Gastrocnemius medialis (tissue), 4 donors: ENCODE measurements at regions not wholly inside any gene's neighbourhood (a gene's known extent, or its start where the extent isn't known, plus 50 kb on each side); places are given as distances from the start of the nearest gene placed in this dataset.

Source experiments
- ATAC-seq, 2 donors: fragments of 150-250 bp; one replicate each; pipeline ENCODE4 v1.9.1; 2016
- DNase-seq, 2 donors: peaks; one replicate each; pipeline ENCODE4 v3.0.0-alpha.2; 2019
- H3K27ac ChIP-seq, 4 donors: fragments of 200-600 bp; sonication (generic); 1 replicate in 1 of 4; 2 replicates in 3 of 4; pipeline ENCODE4 v1.5.1; 2016 to 2018; ENCODE audit warnings: mild to moderate bottlenecking in 2 of 4, moderate library complexity in 1 of 4
- H3K27me3 ChIP-seq, 3 donors: fragments of 200-600 bp; sonication (generic) in 2 of 3; 1 replicate in 1 of 3; 2 replicates in 2 of 3; pipeline versions ENCODE4 v1.5.1 to v1.6.0; 2016 to 2019; ENCODE audit warnings: mild to moderate bottlenecking in 1 of 3, moderate library complexity in 1 of 3
- H3K36me3 ChIP-seq, 2 donors: fragments of 200-600 bp; sonication (generic) in 1 of 2; one replicate each; pipeline ENCODE4 v1.5.1; 2017 to 2018
- H3K4me1 ChIP-seq, 2 donors: fragments of 200-600 bp; sonication (generic) in 1 of 2; one replicate each; pipeline ENCODE4 v1.5.1; 2016 to 2017; ENCODE audit warnings: mild to moderate bottlenecking in 2 of 2
- H3K4me3 ChIP-seq, 4 donors: fragments of 200-600 bp; sonication (generic) in 3 of 4; 1 replicate in 1 of 4; 2 replicates in 3 of 4; pipeline ENCODE4 v1.5.1; 2016 to 2019; ENCODE audit warnings: mild to moderate bottlenecking in 2 of 4
- H3K9me3 ChIP-seq, 3 donors: fragments of 200-600 bp; sonication (generic) in 2 of 3; 1 replicate in 1 of 3; 2 replicates in 2 of 3; pipeline ENCODE4 v1.5.1; 2016 to 2019
- CTCF ChIP-seq, 5 experiments: fragments of 450-650 bp in 3 of 5; fragments of 200-600 bp in 2 of 5; sonication (generic) in 2 of 5; IDR thresholded peaks in 4 of 5; conservative IDR thresholded peaks in 1 of 5; 1 replicate in 4 of 5; 2 replicates in 1 of 5; pipeline ENCODE4 v1.5.1; 2016 to 2019; ENCODE audit warnings: antibody characterized with exemption in 5 of 5, mild to moderate bottlenecking in 3 of 5, moderate library complexity in 3 of 5
- POLR2A ChIP-seq, 2 donors: fragments of 450-650 bp; IDR thresholded peaks; one replicate each; pipeline ENCODE4 v1.6.1; 2017; ENCODE audit warnings: antibody characterized with exemption in 2 of 2, mild to moderate bottlenecking in 2 of 2, moderate library complexity in 2 of 2
- in situ Hi-C, 4 donors: fragments of 200-750 bp; cut with MboI; loops; one replicate each; pipeline versions ENCODE4 v1.15.0 to v1.8.0; 2017; ENCODE audit warnings: low sequenced_read_pairs in 4 of 4
- intact Hi-C: fragments of 100-400 bp; cut with DNase I; formaldehyde crosslinking; loops from one replicate; pipeline ENCODE4 v1.15.1; 2023; ENCODE audit warnings: low total_unique reads

GRCh38 chr12:24491968-24492367 lies 456.9 kb downstream of the BCAT1 start:
- H3K36me3 ChIP-seq = no peaks in the 10 kb centered on the region
- H3K4me3 ChIP-seq = no peak overlapping the region
- in situ Hi-C loops (no loop called here), intact Hi-C loops (no loop called here)
- TF ChIP-seq POLR2A (IDR thresholded peaks at IDR 0.05) = no peak
- TF ChIP-seq CTCF (IDR thresholded peaks at IDR 0.05 in 4 of 5, conservative IDR thresholded peaks at IDR 0.05 in 1 of 5) = no peak
- no peaks in the 10 kb centered on the region for H3K9me3 ChIP-seq
- DNase-seq = no peak
- no peak overlapping the region for H3K27ac ChIP-seq
- no peak for ATAC-seq
- H3K27me3 ChIP-seq = no peaks in the 10 kb centered on the region
- H3K4me1 ChIP-seq = no peaks in the 10 kb centered on the region

GRCh38 chr12:24489939-24490338 lies 459.0 kb downstream of the BCAT1 start:
- intact Hi-C loops = no loop called here
- ATAC-seq = no peak
- no peaks in the 10 kb centered on the region for H3K4me1 ChIP-seq

GRCh38 chr12:24488906-24489619 lies 459.8 kb downstream of the BCAT1 start:
- intact Hi-C loops (no loop called here), in situ Hi-C loops (no loop called here)
- Histone ChIP-seq H3K27me3 (no peaks in the 10 kb centered on the region), H3K9me3 (no peaks in the 10 kb centered on the region), H3K4me1 (no peaks in the 10 kb centered on the region), H3K27ac (no peak overlapping the region), H3K4me3 (no peak overlapping the region), H3K36me3 (no peaks in the 10 kb centered on the region)
- peak in 1 of 2 donors; percentile 12 for DNase-seq
- TF ChIP-seq POLR2A (IDR thresholded peaks at IDR 0.05) = no peak
- no peak for TF ChIP-seq CTCF (IDR thresholded peaks at IDR 0.05 in 4 of 5, conservative IDR thresholded peaks at IDR 0.05 in 1 of 5)
- ATAC-seq = no peak

More at GRCh38 chr12:24489939-24490338, 459.0 kb downstream of the BCAT1 start:
- no peaks in the 10 kb centered on the region for H3K9me3 ChIP-seq
- no peaks in the 10 kb centered on the region for H3K36me3 ChIP-seq
- no peak for DNase-seq
- H3K27ac ChIP-seq = no peak overlapping the region
- TF ChIP-seq CTCF (IDR thresholded peaks at IDR 0.05 in 4 of 5, conservative IDR thresholded peaks at IDR 0.05 in 1 of 5) = no peak
- no peak for TF ChIP-seq POLR2A (IDR thresholded peaks at IDR 0.05)
- in situ Hi-C loops = no loop called here
- no peak overlapping the region for H3K4me3 ChIP-seq
- H3K27me3 ChIP-seq = no peaks in the 10 kb centered on the region

- TF ChIP-seq CTCF (IDR thresholded peaks at IDR 0.05 in 4 of 5, conservative IDR thresholded peaks at IDR 0.05 in 1 of 5) = no peak
- no peak for TF ChIP-seq POLR2A (IDR thresholded peaks at IDR 0.05)
- intact Hi-C loops = no loop called here
- DNase-seq (peak in 1 of 2 donors; percentile 56), ATAC-seq (peak in 1 of 2 donors; percentile 71)
- in situ Hi-C loops = no loop called here
- Histone ChIP-seq H3K9me3 (no peaks in the 10 kb centered on the region), H3K36me3 (no peaks in the 10 kb centered on the region), H3K4me3 (no peak overlapping the region), H3K27me3 (no peaks in the 10 kb centered on the region), H3K27ac (peak overlapping the region in 1 of 4 donors; percentile 18), H3K4me1 (no peaks in the 10 kb centered on the region)
Measured at GRCh38 chr12:24488091-24488596, 460.8 kb downstream of the BCAT1 start.
